HG03139 (cell line): ENCODE measurements at regions not wholly inside any gene's neighbourhood (a gene's known extent, or its start where the extent isn't known, plus 50 kb on each side); places are given as distances from the start of the nearest gene placed in this dataset.

Experiments used
- ATAC-seq: cut with Tn5 transposase; IDR thresholded peaks from one replicate; pipeline ENCODE4 v1.9.1; 2021; ENCODE audit not compliant: unreplicated experiment

DNA sequence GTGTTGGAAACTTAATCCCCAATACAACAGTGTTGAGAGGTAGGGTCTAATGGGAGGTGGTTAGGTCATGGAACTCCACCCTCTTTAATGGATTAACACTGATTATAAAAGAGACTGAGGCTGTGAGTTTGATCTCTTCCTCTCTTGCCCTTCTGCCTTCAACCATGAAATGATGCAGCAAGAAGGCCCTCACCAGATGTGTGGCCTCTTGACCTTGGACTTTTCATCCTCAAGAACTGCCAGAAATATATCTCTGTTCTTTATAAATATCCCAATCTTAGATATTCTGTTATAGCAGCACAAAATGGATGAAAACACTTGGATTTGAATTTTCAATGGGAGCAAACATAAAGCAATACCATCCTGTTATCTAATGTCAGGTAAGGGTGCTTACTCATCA lies 67.6 kb downstream of the NMUR2 start:
- ATAC-seq = no peak

DNA sequence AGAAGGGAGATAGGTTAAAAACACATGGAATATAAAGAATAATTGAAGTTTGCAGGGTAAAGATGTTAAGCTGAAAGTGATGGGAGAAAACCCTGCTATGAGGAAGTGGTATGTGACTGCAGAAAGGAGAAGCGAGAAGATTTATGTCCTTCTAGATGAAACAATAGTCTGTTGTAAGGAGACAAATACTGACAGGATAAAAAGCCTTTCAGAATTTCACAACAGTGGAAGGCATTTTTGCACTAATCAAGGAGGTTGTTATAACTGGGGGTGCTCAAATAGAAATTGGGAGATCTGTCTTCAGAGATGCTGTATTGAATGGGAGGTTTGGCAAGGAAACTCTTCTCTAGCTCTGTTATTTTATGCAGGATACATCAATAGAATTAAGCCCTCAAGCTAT lies 69.6 kb downstream of the NMUR2 start:
- ATAC-seq = no peak

DNA sequence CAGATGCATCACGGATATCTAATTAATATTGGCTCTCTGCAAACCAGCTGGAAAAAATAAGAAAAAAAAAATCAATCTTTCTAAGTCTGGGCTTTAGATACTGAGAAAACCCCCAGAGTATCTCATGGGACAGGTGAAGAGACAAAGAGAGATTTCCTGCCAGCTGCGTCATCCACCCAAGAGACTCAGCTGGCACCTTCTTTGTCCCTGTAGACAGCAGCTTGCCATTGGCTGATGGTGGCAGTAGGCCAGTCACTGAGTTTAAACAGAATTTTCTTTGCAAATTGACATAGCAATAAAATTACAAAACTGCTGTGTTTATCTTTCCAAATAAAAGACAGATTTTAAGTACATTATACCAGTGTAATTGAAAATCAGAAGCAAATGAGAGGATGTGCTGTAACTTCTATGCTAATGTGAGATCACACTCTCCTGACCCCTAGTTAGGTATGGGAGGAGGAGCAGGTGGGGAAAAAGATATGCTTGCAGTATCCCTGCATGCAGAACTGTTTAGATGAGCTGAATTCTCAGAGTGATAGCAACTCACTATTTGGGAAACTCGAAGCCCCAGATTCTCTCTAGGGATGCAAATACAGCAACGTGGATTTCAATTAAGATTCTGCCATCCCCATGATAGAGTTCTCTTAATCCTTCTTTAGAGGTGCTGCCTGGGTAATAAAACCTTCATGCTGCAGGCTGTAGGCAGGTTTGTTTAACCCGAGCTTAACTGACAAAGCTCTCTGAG lies 72.2 kb downstream of the NMUR2 start:
- ATAC-seq = no peak

DNA sequence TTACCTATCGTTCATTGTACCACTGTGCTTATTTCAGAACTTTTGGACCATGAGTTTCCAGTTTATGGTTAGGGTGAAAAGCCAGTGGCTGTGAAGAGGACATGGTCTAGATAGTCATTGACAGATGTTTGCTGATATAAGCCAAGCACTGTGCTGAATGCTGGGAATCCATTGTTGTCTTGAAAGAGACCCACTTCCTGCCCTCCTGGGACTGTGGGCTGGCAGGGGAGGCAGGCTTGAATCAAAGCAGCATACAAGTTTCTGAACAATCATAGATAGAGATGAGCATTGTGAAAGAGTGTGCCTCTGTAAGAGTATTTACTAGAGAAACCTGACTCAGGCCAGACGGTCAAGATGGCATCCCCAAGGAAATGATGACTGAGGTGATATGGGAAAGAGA lies 73.4 kb downstream of the NMUR2 start:
- no peak for ATAC-seq

DNA sequence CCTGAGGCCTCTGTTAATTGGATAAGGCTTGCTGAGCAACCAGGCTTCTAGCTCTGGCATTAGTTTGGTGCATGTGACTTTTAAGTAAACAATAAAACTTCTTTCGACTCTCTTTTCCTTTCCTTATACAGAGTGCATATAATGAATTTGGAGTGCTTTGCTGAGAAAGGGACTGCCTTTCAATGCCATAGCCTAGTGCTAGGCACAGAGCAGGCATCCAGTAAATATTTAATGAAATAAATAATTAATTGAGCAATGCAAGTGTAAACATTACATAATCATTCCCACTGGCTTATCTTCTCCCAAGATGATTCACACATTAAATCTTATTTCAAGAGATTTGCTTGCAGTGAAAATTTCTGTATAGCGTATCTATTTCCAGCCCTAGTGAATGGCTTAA lies 74.1 kb downstream of the NMUR2 start:
- no peak for ATAC-seq

DNA sequence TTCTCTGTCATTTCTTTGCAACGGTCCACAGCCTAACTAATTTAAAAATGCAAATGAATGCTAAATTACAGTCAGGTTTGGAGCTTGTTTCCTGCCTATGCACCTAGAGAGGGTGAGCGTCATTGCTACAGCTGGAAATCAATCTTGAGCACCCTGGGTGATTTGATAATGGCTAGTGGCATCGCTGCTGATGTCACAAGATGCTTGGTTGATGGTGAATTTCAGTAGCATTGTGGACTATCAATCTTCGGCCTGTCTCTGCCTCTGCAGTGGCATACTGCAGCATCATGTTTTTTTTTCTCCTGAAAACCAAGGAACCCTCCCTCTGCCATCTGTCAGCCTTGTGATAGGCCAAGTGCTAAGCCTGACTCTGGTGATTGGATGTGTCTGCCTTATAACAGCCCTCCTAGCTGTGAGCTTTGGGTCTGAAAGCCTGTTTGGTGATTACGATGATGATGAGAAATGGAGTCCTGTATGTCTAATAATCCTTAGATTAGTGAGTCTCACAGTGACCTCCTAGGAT lies 75.3 kb downstream of the NMUR2 start:
- ATAC-seq = no peak

DNA sequence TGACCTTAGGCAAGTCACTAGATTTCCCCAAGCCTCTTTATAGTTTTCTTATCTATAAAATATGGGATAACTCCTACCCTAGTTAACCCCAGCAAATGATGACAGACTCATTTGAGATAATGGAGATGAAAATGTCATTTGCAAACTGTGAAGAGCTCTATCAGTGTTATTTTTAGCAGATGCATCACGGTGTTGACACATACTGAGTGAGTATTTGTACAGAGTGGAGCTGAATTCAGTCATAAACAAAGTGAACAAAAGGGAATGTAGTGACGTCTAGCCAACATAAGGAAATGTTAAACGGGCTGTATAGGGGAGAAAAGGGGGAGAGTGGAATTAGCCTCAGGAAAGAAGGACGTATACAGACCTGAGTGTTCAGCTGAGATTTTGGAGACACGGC lies 75.9 kb downstream of the NMUR2 start:
- ATAC-seq = no peak

DNA sequence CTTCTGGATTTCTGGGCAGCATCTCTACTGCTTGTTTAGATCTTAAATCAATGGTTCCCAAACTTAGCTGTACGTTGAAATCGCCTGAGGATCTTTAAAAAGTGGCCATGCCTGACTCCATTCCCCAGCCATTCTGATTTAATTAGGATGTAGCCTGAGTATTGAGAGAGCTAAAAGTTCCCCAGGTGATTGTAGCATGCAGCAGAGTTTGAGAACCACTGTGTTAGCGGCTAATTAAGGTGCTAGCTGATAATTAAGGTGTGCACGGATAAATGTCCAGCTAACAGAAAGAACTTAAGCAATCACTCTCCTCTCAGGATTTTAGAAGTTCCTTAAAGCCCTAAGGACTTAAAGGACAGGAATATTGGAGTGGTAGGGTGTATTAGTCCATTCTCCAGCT lies 89.1 kb downstream of the NMUR2 start:
- no peak for ATAC-seq

DNA sequence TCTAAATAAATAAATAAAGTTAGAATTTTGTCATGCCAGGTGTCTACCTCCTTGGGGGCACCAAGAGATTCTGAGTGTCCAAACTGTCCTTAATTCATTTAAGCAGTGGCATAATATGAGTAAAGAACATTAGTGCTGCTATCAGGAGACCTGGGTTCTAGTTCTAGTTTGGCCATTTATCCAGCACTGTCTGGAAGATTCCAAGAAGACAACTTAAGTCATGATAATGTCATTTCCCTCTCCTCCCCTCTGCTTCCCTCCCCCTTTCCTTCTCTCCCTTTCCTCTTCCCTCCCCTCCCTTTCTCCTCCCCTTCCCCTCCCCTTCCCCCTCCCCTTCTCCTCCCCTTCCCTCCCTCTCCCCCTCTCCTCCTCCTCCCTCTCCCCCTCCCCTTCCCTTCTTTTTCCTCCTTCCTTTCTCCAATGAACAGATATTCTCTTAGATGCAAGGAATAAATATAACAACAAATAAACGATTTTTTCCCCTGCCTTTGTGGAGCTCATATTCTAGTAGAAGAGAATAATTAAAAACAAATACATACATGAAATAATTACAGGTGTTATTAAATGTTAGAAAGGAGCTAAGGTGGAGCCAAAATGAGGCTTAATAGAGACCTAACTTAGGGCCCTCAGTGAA lies 90.8 kb downstream of the NMUR2 start:
- ATAC-seq = no peak

DNA sequence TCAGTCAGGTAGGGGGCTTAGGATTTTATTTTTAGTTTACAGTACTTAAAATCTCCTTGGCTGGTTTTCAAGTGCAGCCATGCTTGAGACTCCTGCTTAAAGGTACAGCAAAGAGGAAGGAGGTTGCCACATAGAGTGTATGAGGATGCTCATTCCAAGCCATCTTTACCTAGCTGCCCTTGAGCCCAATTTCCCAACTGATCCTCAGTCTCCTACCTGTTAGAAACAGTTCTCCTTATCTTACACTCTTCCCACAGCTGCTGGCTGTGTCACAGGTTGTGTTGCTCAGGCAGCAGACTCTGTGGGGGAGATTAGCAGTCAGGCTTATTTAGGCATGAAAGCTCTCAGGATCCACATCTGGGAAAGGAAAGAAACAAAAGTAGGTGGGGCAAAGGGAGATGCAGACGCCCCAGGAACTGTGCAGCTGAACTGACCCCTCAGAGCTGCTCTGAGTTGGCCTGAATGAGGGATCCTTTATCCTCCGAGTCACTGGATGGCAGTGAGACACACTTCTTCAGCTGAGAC lies 95.1 kb downstream of the NMUR2 start:
- no peak for ATAC-seq

DNA sequence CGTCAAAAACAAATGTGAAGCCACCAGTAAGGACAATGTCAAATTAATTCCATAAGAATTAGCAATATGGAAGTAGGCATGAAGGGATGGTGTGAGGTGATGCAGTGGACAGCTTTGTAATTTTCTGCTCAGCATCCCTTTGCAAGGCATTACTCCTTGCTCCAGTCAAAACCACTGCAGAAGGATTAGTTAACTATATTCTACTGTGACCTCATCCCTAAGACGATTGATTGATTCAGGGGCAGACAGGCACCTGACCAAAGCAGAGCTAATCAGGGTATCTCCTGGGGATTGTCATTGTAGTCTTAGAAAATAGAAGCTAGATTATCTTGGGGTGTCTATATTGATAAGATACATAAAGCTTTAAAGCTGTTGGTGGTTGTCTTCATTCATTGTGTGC lies 98.7 kb downstream of the NMUR2 start:
- ATAC-seq = no peak

DNA sequence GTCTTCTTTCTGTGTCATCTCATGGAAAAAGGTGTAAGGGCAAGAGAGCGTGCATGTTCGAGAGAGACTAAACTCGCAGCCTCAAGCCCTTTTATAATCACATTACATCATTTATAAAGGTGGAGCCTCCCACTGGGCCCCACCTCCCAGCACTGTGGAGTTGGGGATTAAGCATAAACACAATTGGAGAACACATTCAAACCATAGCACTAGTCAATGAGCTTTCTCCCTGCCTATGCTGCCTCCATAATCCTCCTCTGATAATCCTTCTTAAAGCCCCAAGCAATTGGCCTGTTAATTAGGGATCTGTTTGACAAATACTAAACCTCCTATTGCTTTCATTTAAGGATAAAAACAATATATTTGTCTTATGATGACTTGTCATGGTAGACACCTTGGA lies 99.6 kb downstream of the NMUR2 start:
- no peak for ATAC-seq

DNA sequence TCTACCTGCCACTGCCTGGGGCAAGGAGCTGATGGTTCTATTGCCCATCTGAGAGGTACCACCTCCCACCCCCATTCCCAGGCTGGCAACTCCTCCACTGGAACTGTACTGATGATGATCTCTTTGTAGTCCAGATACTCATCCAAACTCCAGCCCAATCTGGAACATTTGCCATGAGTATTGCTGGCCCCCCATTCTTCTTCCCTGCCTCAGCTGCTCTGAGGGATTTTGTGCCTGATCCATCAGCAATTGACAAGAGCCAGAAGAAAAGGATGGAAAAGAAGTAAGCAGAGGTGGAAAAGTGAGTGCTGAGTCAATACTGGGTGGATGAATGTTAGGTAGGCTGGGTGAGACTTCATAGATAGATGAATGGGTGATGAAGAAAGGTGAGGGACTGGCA lies 101.2 kb downstream of the NMUR2 start:
- no peak for ATAC-seq

DNA sequence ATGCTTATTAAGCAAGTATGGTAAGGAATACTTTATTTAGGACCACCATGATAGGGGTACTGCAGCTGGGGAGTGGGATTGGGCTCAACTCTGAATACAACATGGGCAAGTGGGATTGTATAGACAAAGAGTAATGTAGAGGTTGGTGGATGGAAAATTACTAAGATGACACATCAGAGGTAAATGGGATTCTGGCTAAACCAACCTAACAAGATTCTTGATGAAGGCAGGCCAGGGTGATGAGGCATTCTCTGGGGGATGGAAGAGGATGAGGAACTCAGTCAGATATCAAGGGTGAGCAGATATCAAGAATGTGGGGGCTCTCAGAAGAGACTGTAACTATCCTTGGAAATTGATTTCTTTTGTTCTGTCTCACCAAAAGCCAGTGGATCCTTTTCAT lies 107.2 kb downstream of the NMUR2 start:
- ATAC-seq = no peak

DNA sequence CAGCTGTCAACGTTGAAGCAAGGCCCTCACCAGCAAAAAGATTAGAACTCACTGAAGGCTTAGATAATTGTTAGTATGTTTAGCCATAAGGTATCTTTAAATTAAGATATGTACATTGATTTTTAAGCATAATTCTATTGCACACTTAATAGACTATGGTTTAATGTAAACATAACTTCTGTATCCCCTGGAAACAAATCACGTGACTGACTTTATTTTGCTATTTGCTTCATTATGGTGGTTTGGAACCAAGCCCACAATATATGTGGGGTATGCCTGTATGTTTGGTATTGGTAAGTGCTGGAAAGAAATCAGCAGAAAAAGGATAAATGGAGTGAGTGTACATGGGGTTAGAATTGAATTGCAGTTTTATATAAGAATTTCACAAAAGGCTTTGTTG lies 111.9 kb downstream of the NMUR2 start:
- no peak for ATAC-seq

DNA sequence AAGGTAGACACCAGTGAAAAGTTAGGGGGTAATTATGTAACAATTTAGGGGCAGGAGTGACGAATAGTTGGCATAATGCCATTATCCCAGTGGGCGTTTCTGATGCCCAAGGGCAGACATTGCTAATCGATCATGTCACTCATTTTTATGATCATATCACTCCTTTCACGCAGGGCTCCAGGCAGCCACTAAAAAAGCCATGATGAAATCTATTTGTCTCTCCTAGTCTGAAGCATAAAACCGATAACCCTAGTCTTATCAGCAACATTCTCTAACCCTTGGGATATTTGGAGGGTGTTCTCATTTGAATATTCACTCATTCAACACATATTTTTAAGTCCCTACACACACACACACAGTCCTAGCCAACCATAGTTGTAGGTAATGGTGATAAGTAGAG lies 114.9 kb downstream of the NMUR2 start:
- no peak for ATAC-seq

DNA sequence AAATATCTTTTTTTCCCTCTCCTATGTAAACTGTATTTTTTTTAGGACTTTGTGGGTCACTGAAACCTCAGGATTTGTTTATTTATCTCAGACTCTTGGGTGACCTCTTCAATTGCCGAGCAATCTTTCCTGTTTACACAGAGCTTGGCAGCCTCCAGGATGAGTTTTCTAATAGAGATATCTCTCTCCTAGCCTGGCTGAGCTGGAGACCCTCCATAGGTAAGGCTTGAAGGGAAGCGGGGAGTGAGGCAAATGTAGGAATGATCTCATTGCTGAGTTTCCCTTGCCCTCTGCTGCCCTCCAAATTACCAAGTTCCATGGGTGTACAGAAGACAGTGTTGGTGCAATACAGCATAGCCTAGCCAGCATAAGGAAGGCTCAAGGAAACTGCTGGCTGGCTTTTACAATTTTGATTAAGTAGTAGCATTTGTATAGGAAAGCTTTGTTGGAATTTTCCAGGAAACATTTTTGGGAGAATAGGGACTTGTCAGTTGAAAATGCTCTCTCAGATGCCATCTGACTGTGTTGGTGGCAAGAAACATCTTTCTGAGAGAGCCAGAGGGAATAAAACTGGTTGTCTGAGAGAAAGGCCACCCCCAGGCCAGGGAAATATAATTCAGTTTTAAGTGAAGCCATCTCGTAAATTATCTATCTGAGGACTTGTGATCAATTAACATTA lies 116.0 kb downstream of the NMUR2 start:
- no peak for ATAC-seq

DNA sequence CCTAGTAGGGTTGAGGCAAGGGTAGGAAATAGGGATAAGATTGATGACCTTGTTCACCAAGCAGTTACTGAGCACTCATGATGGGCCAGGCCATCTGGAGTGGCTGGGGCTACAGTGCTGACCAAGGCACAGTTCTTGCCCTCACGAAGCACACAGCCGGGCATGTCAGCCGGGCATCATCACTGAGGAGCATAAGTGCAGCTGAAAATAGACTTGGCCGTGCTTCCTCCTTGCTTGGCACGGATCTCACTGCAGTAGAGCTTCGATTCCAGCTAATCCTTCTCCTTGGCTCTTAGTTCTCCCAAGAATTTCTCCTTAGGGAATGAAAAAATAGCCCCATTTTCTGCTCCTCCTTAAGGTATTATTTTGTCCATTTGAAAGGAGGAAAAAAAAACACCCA lies 116.6 kb downstream of the NMUR2 start:
- ATAC-seq = no peak

DNA sequence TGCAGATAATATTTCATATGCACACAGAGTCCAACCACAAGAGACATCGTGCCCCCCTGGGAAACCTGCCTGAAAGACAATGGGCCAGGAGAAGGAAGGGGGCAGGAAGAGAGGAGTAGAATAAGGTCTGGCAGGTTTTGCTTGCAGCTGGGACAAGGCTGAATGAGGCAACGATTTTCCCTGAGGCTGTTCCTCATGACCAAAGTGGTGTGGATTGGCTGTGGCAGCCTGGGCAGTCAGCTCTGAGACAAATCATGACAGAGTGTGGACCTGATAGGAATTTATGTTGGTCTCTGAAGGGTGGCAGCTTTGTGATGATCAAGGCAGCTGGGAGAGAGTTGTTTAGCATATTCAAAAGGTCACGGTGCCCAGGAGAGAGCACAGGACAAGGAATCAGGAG lies 119.3 kb downstream of the NMUR2 start:
- ATAC-seq = no peak

DNA sequence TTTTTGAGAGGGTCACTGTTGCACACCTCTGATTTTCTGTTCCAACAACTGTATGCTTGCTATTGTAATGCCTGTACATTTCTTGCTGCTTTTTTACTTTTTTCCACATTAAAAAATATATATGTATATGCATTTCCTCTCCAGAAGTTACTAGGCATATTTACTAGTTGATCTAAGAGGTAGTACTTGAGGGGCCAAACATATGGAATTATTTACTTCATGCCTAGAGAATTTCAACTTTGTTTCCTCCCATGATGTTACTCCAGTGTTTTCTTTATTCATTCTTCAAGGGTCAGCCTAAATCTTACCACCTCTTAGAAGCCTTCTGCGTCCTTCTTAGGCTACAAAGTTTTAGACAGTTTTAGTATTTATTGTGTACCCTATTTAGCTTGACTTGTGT lies 122.7 kb downstream of the NMUR2 start:
- ATAC-seq = no peak

DNA sequence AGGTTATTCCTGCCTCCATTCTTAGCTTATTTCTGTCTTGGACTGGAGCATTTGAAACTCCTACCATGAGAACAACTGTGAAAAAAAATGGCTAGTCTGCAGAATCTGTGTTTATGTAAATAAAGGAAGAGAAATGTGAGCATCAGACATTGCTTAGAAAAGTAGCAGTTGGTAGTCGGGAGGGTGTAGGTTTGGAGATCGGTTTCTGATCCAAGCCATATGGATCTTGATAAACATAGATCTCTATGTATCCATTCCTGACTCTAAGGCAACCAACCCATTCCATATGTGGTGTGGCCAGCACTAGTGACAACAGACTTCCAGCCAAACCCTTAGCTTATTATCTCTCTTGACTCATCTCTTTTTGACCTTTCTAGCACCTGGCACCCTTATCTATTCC lies 127.1 kb downstream of the NMUR2 start:
- no peak for ATAC-seq

DNA sequence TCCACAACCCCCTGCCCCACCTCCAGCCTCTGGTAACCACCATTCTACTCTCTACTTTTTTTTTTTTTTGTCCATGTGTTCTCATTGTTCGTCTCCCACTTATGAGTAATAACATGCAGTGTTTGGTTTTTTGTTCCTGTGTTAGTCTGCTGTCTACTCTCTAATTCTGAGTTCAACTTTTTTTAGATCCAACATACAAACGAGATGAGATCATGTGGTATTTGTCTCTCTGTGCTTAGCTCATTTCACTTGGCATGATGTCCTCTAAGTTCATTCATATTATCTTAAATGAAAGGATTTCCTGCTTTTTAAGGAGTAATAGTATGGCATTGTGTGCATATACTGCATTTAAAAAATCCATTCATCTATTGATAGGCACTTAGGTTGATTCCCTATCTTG lies 130.9 kb downstream of the NMUR2 start:
- ATAC-seq = no peak
